Ascending aorta (tissue), 2 donors: ENCODE measurements at regions not wholly inside any gene's neighbourhood (a gene's known extent, or its start where the extent isn't known, plus 50 kb on each side); places are given as distances from the start of the nearest gene placed in this dataset.

Experiments used
- DNase-seq, 2 donors: peaks; one replicate each; pipeline ENCODE4 v3.0.0-alpha.2; 2019; ENCODE audit warnings: low spot score in 2 of 2
- H3K27ac ChIP-seq, 2 donors: fragments of 200-600 bp; sonication (generic); one replicate each; pipeline ENCODE4 v1.5.1; 2016 to 2017; ENCODE audit warnings: mild to moderate bottlenecking in 1 of 2
- H3K27me3 ChIP-seq: fragments of 200-600 bp; sonication (generic); one replicate; pipeline ENCODE4 v1.5.1; 2017
- H3K36me3 ChIP-seq, 2 donors: fragments of 200-600 bp; sonication (generic); one replicate each; pipeline ENCODE4 v1.5.1; 2016
- H3K4me1 ChIP-seq, 2 donors: fragments of 200-600 bp; sonication (generic); one replicate each; pipeline ENCODE4 v1.5.1; 2016 to 2017; ENCODE audit warnings: mild to moderate bottlenecking in 1 of 2
- H3K4me3 ChIP-seq, 2 donors: fragments of 200-600 bp; sonication (generic); one replicate each; pipeline ENCODE4 v1.5.1; 2016 to 2017; ENCODE audit warnings: mild to moderate bottlenecking in 1 of 2
- H3K9me3 ChIP-seq, 2 donors: fragments of 200-600 bp; sonication (generic); one replicate each; pipeline ENCODE4 v1.5.1; 2016
- CTCF ChIP-seq, 3 experiments: fragments of 200-600 bp in 2 of 3; fragments of 450-650 bp in 1 of 3; sonication (generic) in 2 of 3; IDR thresholded peaks; one replicate each; pipeline ENCODE4 v1.5.1; 2016 to 2019; ENCODE audit warnings: antibody characterized with exemption in 3 of 3, mild to moderate bottlenecking in 1 of 3, moderate library complexity in 1 of 3
- intact Hi-C: fragments of 100-400 bp; cut with DNase I; formaldehyde crosslinking; loops from one replicate; pipeline ENCODE4 v1.15.1; 2023

DNA sequence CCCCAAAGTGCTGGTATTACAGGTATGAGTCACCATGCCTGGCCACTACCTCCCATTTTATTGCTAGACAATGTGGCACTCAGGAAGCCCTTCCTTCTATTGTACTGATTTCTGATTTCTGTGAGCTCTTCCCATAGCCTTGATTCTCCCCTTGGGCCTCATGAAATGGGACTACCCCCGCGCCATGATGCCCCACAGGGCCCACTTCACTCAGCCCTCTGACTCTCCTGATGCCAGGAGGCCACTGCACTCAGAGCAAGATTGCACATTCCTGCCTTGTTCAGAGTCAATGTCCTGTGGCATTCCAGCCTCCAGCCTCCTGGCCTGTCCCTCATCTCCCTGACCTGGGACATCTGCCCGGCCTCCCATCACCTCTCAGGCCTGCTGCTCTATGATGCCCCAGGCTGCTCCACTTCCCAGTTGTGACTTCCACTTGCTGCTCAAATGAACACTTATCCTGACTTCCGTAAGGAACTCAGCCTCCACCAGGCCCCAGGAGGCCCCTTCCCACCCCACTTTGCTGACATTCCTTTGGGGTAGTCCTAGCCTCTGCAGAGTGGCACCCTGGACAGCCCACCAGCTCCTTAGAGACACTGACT, 66.6 kb upstream of the KSR1 start:
- Histone ChIP-seq H3K36me3 (no peaks in the 10 kb centered on the region), H3K27ac (no peak overlapping the region), H3K9me3 (no peaks in the 10 kb centered on the region), H3K4me3 (no peak overlapping the region), H3K27me3 (no peaks in the 10 kb centered on the region), H3K4me1 (peaks cover 0 to 3% of the 10 kb centered on the region in 2 donors)
- peak in 1 of 2 donors; percentile 53 for DNase-seq
- no peak for TF ChIP-seq CTCF (IDR thresholded peaks at IDR 0.05)
- intact Hi-C loops = no loop called here

- intact Hi-C loops = no loop called here
Observed at GRCh38 chr17:27390540-27390939, 65.7 kb upstream of the KSR1 start.

GRCh38 chr17:27391427-27391826, 64.8 kb upstream of the KSR1 start:
- intact Hi-C loops = no loop called here
- no peak overlapping the region for H3K27ac ChIP-seq
- H3K9me3 ChIP-seq = no peaks in the 10 kb centered on the region
- no peaks in the 10 kb centered on the region for H3K36me3 ChIP-seq
- no peak for TF ChIP-seq CTCF (IDR thresholded peaks at IDR 0.05)
- no peaks in the 10 kb centered on the region for H3K27me3 ChIP-seq
- no peaks in the 10 kb centered on the region for H3K4me1 ChIP-seq
- no peak for DNase-seq
- no peak overlapping the region for H3K4me3 ChIP-seq

More at GRCh38 chr17:27390540-27390939, 65.7 kb upstream of the KSR1 start:
- H3K36me3 ChIP-seq = no peaks in the 10 kb centered on the region
- H3K27me3 ChIP-seq = no peaks in the 10 kb centered on the region
- DNase-seq = peak in 1 of 2 donors; percentile 31
- no peak overlapping the region for H3K27ac ChIP-seq
- H3K4me3 ChIP-seq = no peak overlapping the region
- H3K9me3 ChIP-seq = no peaks in the 10 kb centered on the region
- H3K4me1 ChIP-seq = no peaks in the 10 kb centered on the region
- no peak for TF ChIP-seq CTCF (IDR thresholded peaks at IDR 0.05)

DNA sequence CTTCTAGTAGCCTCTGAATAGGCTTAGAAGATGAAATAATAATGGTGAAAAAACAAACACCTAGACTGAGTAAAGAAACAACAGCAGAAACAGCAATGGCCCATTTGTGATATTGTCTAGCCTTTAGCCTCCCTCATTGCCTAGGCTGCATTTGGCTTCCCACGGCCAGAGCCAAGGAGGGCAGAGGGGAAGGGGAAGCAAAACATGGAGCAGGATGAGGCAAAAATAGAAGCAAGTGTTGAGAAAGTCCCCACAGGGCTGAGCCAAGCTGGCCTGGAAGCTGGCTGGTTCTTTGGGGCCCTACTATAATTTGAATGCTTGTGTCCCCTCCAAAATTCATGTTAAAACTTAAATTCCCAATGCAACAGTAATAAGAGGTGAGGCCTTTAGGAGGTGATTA, 60.2 kb upstream of the KSR1 start:
- Histone ChIP-seq H3K36me3 (no peaks in the 10 kb centered on the region), H3K4me1 (no peaks in the 10 kb centered on the region), H3K27me3 (no peaks in the 10 kb centered on the region), H3K9me3 (no peaks in the 10 kb centered on the region), H3K27ac (peak overlapping the region in 1 of 2 donors; percentile 25), H3K4me3 (no peak overlapping the region)
- DNase-seq = no peak
- no peak for TF ChIP-seq CTCF (IDR thresholded peaks at IDR 0.05)
- intact Hi-C loops = no loop called here

DNA sequence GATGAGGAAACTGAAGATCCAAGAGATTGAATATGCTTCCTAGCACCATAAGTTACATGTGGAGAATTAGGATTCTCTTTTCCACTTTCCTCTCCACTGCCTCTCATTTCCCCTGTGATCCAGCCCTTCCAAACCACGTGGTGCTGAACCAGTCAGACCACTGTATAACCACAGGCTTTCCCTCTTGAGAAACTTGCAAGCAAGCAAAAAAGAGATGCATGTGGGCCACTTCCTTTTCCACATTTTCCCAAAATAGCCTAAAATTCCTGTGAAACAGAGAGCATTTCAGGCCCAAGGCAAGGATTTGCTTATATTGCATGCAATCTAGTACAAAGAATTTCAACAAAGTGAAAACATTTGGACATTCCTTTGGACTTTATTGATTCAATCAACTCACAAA, 59.3 kb upstream of the KSR1 start:
- Histone ChIP-seq H3K4me3 (no peak overlapping the region), H3K27ac (peak overlapping the region in 1 of 2 donors; percentile 25), H3K27me3 (no peaks in the 10 kb centered on the region), H3K36me3 (no peaks in the 10 kb centered on the region), H3K4me1 (no peaks in the 10 kb centered on the region), H3K9me3 (no peaks in the 10 kb centered on the region)
- no peak for DNase-seq
- intact Hi-C loops = no loop called here
- no peak for TF ChIP-seq CTCF (IDR thresholded peaks at IDR 0.05)

DNA sequence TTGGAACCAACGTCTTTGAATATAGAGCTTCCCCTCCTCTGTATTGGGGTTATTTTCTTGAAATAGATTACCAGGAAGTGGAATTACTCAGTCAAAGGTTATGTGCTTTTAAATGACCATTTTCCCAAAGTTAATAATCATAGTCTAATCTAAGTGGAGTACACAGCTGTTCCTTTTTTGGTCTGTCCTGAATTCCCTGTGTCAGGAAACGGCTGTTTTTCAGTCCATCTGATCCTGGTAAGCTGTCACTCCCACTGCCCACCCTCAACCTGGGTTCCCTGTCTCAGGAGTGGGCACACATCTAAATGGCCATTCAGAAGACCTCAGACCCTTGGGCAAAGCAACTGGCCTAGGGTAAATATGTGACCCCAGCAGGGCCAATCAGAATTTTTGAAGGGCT, 57.6 kb upstream of the KSR1 start:
- intact Hi-C loops = no loop called here
- no peak for DNase-seq
- H3K4me1 ChIP-seq = no peaks in the 10 kb centered on the region

More for the DNA sequence above, 57.6 kb upstream of the KSR1 start:
- no peak overlapping the region for H3K4me3 ChIP-seq
- no peaks in the 10 kb centered on the region for H3K27me3 ChIP-seq
- H3K9me3 ChIP-seq = no peaks in the 10 kb centered on the region
- TF ChIP-seq CTCF (IDR thresholded peaks at IDR 0.05) = no peak
- no peaks in the 10 kb centered on the region for H3K36me3 ChIP-seq
- no peak overlapping the region for H3K27ac ChIP-seq
